ENCODE measurements at regions not wholly inside any gene's neighbourhood (a gene's known extent, or its start where the extent isn't known, plus 50 kb on each side); places are given as distances from the start of the nearest gene placed in this dataset.

DNA sequence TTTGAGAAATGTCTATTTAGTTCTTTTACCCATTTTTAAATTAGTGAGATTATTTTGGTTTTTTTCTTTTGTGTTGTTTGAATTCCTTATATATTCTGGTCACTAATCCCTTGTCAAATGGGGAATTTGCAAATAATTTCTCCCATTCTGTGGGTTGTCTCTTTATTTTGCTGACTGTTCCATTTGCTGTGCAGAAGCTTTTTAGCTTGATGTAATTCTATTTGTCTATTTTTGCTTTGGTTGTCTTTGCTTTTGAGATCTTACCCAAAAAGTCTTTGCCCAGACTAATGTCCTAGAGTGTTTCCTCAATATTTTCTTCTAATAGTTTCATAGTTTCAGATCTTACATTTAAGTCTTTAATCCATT is 472.9 kb downstream of the TBL1XR1 start:
- no peaks in the 10 kb centered on the region for H3K9me3 Mint-ChIP-seq
- H3K4me1 ChIP-seq (ENCODE audit: insufficient read depth, low read length), result no peaks in the 10 kb centered on the region
- H3K79me2 ChIP-seq (ENCODE audit: insufficient read depth, low read length), result no peaks in the 10 kb centered on the region
- no peak overlapping the region for H4K5ac ChIP-seq (ENCODE audit: insufficient read length, low read depth, low read length)
- H3T11ph ChIP-seq (ENCODE audit: low read length), result no peak overlapping the region
- no peak overlapping the region for H2BK120ac ChIP-seq (ENCODE audit: low read depth, low read length, poor library complexity, severe bottlenecking)
- no peaks in the 10 kb centered on the region for H3K36me3 Mint-ChIP-seq (ENCODE audit: insufficient read depth in 1 of 3, low read depth in 3 of 3)
- H3K4me2 ChIP-seq (ENCODE audit: insufficient read depth, insufficient read length, low read length), result no peak overlapping the region
- H3K4ac ChIP-seq (ENCODE audit: low read depth, low read length), result no peak overlapping the region
- no peaks in the 10 kb centered on the region for H3K79me1 ChIP-seq (ENCODE audit: insufficient read depth, low read depth, low read length, poor library complexity, severe bottlenecking)
- H2AK5ac ChIP-seq (ENCODE audit: insufficient read length, low read length), result no peak overlapping the region
- H2BK15ac ChIP-seq (ENCODE audit: low read depth, low read length), result no peak overlapping the region
- no peaks in the 10 kb centered on the region for H3K23me2 ChIP-seq (ENCODE audit: insufficient read length, low read depth, low read length, poor library complexity, severe bottlenecking)
- no peak overlapping the region for H3K14ac ChIP-seq (ENCODE audit: insufficient read depth, low read length)
- TF ChIP-seq, protein P1, sequence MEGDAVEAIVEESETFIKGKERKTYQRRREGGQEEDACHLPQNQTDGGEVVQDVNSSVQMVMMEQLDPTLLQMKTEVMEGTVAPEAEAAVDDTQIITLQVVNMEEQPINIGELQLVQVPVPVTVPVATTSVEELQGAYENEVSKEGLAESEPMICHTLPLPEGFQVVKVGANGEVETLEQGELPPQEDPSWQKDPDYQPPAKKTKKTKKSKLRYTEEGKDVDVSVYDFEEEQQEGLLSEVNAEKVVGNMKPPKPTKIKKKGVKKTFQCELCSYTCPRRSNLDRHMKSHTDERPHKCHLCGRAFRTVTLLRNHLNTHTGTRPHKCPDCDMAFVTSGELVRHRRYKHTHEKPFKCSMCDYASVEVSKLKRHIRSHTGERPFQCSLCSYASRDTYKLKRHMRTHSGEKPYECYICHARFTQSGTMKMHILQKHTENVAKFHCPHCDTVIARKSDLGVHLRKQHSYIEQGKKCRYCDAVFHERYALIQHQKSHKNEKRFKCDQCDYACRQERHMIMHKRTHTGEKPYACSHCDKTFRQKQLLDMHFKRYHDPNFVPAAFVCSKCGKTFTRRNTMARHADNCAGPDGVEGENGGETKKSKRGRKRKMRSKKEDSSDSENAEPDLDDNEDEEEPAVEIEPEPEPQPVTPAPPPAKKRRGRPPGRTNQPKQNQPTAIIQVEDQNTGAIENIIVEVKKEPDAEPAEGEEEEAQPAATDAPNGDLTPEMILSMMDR (conservative IDR thresholded peaks at IDR 0.05), result no peak
- no peak overlapping the region for H2BK12ac ChIP-seq (ENCODE audit: insufficient read length, low read depth, low read length)
- no peaks in the 10 kb centered on the region for H3K27me3 Mint-ChIP-seq (ENCODE audit: low read depth)
- no peak overlapping the region for H3K56ac ChIP-seq (ENCODE audit: insufficient read length, low read depth, low read length)
- H2BK20ac ChIP-seq (ENCODE audit: low read depth, low read length, poor library complexity, severe bottlenecking), result no peak overlapping the region
- H2BK5ac ChIP-seq (ENCODE audit: insufficient read length, low read length), result no peak overlapping the region
- no peak for DNase-seq
- no peak overlapping the region for H3K23ac ChIP-seq (ENCODE audit: insufficient read length, low read depth, low read length)
- H3K4me1 Mint-ChIP-seq, result no peaks in the 10 kb centered on the region
- H3K27ac Mint-ChIP-seq, result peak overlapping the region in 1 of 3 experiments; percentile 21; a peak in 1 of 7 replicates
- no peak overlapping the region for H3K18ac ChIP-seq (ENCODE audit: insufficient read length, low read depth, low read length)
- H3K9me3 ChIP-seq (ENCODE audit: control insufficient read depth, low read depth, low read length), result no peaks in the 10 kb centered on the region
- H3K27me3 ChIP-seq (ENCODE audit: insufficient read depth, low read length), result no peaks in the 10 kb centered on the region
- H2AFZ ChIP-seq (ENCODE audit: low read length), result no peak overlapping the region
- no peaks in the 10 kb centered on the region for H4K20me1 ChIP-seq (ENCODE audit: control insufficient read depth, insufficient read depth, insufficient read length)
- H3K27ac ChIP-seq (ENCODE audit: insufficient read length, low read depth, low read length), result no peak overlapping the region
- no peak overlapping the region for H3K9ac ChIP-seq (ENCODE audit: extremely low read depth, insufficient read length, low read length)
- no peak overlapping the region for H4K91ac ChIP-seq (ENCODE audit: insufficient read length, low read depth, low read length)
- H3K4me3 Mint-ChIP-seq, result no peak overlapping the region
- no peak overlapping the region for H4K8ac ChIP-seq (replicated peaks; ENCODE audit: insufficient read length, low read depth, low read length)

All from H9 (cell line).